ENCODE measurements at regions not wholly inside any gene's neighbourhood (a gene's known extent, or its start where the extent isn't known, plus 50 kb on each side); places are given as distances from the start of the nearest gene placed in this dataset.

DNA sequence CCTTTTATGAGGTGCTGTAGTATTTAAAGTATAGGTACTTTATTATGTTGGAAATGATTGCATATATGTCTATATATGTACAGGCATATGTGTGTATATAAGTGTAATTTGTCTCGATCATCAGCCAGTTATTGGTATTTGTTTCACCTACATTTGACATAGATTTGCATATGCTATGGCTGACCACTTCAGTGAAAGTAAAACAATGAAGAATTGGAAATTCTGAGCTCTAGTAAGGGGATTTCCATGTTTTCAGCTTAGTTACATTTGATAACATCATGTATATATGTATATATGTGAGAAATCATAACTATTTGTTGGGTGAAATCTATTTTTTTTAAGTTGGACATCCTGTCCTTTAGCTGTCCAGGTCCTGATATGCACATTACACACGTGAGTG lies 1303.9 kb downstream of the EFNB2 start:
- TF ChIP-seq GATA2 (IDR thresholded peaks at IDR 0.05; ENCODE audit: low read depth, low read length) = no peak
- no peak for TF ChIP-seq GATA3 (IDR thresholded peaks at IDR 0.05; ENCODE audit: low read depth, low read length)

Data from SH-SY5Y (cell line).